GM23338 (cell line): ENCODE measurements at regions not wholly inside any gene's neighbourhood (a gene's known extent, or its start where the extent isn't known, plus 50 kb on each side); places are given as distances from the start of the nearest gene placed in this dataset.

Experiments used
- ATAC-seq: fragments of 200-7000 bp; cut with Tn5 transposase; 3 replicates; pipeline ENCODE4 v1.9.1; 2020
- DNase-seq: peaks from one replicate; pipeline ENCODE4 v3.0.0-alpha.2; 2015; ENCODE audit warnings: low spot score
- H2AFZ ChIP-seq: fragments of 200-600 bp; sonication (generic); 2 replicates; pipeline ENCODE4 v1.8.0; 2016; ENCODE audit warnings: antibody characterized with exemption, mild to moderate bottlenecking, moderate library complexity
- H3F3A ChIP-seq: fragments of 200-600 bp; sonication (generic); replicated peaks from 2 replicates; pipeline ENCODE4 v1.8.0; 2017; ENCODE audit warnings: antibody characterized with exemption, mixed run types, low read depth
- H3K27ac ChIP-seq: fragments of 200-600 bp; sonication (generic); 2 replicates; pipeline ENCODE4 v1.6.1; 2016; ENCODE audit warnings: low read depth
- H3K27me3 ChIP-seq: fragments of 200-600 bp; sonication (generic); 2 replicates; pipeline ENCODE4 v1.8.0; 2016; ENCODE audit warnings: mild to moderate bottlenecking, mixed run types, moderate library complexity; ENCODE audit not compliant: insufficient read depth
- H3K36me3 ChIP-seq: fragments of 200-600 bp; sonication (generic); 2 replicates; pipeline ENCODE4 v1.8.0; 2016; ENCODE audit warnings: mild to moderate bottlenecking; ENCODE audit not compliant: insufficient read depth
- H3K4me1 ChIP-seq: fragments of 200-600 bp; sonication (generic); 2 replicates; pipeline ENCODE4 v1.8.0; 2016; ENCODE audit warnings: mild to moderate bottlenecking, moderate library complexity; ENCODE audit not compliant: insufficient read depth
- H3K4me2 ChIP-seq: fragments of 200-600 bp; sonication (generic); 2 replicates; pipeline ENCODE4 v1.7.1; 2017; ENCODE audit warnings: mixed run types
- H3K4me3 ChIP-seq: fragments of 200-600 bp; sonication (generic); 2 replicates; pipeline ENCODE4 v1.6.1; 2016; ENCODE audit warnings: mixed run types
- H3K79me2 ChIP-seq: fragments of 200-600 bp; sonication (generic); replicated peaks from 2 replicates; pipeline ENCODE4 v1.8.0; 2017; ENCODE audit warnings: mild to moderate bottlenecking; ENCODE audit not compliant: insufficient read depth
- H3K9me2 ChIP-seq: fragments of 200-600 bp; sonication (generic); 2 replicates; pipeline ENCODE4 v1.8.0; 2017; ENCODE audit not compliant: insufficient read depth
- H4K20me1 ChIP-seq: fragments of 200-600 bp; sonication (generic); replicated peaks from 2 replicates; pipeline ENCODE4 v1.8.0; 2017; ENCODE audit warnings: mild to moderate bottlenecking; ENCODE audit not compliant: insufficient read depth
- H3K27ac Mint-ChIP-seq: 2 replicates; pipeline ENCODE4 v1.8.0; 2020; ENCODE audit warnings: inconsistent platforms, mild to moderate bottlenecking, moderate library complexity, mixed read lengths
- H3K27me3 Mint-ChIP-seq: 3 replicates; pipeline ENCODE4 v1.8.0; 2022; ENCODE audit warnings: low read depth, mild to moderate bottlenecking, moderate library complexity, mixed read lengths, inconsistent platforms; ENCODE audit not compliant: insufficient read depth, poor library complexity
- H3K36me3 Mint-ChIP-seq: 3 replicates; pipeline ENCODE4 v1.8.0; 2021; ENCODE audit warnings: low read depth, mild to moderate bottlenecking, inconsistent platforms, moderate library complexity, mixed read lengths
- H3K4me1 Mint-ChIP-seq: 3 replicates; pipeline ENCODE4 v1.8.0; 2020; ENCODE audit warnings: mild to moderate bottlenecking, inconsistent platforms, mixed read lengths
- H3K4me3 Mint-ChIP-seq: 3 replicates; pipeline ENCODE4 v1.8.0; 2021; ENCODE audit warnings: moderate library complexity, mild to moderate bottlenecking, inconsistent platforms, mixed read lengths
- H3K9me3 Mint-ChIP-seq: 3 replicates; pipeline ENCODE4 v1.8.0; 2020; ENCODE audit warnings: moderate library complexity, mild to moderate bottlenecking, inconsistent platforms, mixed read lengths
- EZH2 ChIP-seq: fragments of 200-600 bp; sonication (generic); IDR thresholded peaks from one replicate; pipeline ENCODE4 v1.8.0; 2017; ENCODE audit warnings: antibody characterized with exemption, mild to moderate bottlenecking, low read depth; ENCODE audit not compliant: unreplicated experiment
- JUNB ChIP-seq: IDR thresholded peaks from one replicate; pipeline ENCODE4 v1.6.1; 2016; ENCODE audit warnings: antibody characterized with exemption; ENCODE audit not compliant: unreplicated experiment
- POLR2AphosphoS5 ChIP-seq: IDR thresholded peaks from 2 replicates; pipeline ENCODE4 v1.6.1; 2016; ENCODE audit warnings: antibody characterized with exemption, low read depth
- STAT1 ChIP-seq: IDR thresholded peaks from one replicate; pipeline ENCODE4 v1.6.1; 2016; ENCODE audit warnings: antibody characterized with exemption; ENCODE audit not compliant: unreplicated experiment
- ZNF114 ChIP-seq: fragments of 250-450 bp; sonication (Bioruptor Pico); IDR thresholded peaks from 2 replicates; pipeline ENCODE4 v1.5.0; 2020; ENCODE audit warnings: mild to moderate bottlenecking, moderate library complexity
- ZNF331 ChIP-seq: fragments of 250-450 bp; sonication (Bioruptor Pico); IDR thresholded peaks from 2 replicates; pipeline ENCODE4 v1.5.0; 2020; ENCODE audit warnings: low read depth, mild to moderate bottlenecking, moderate library complexity
- TF ChIP-seq, protein P1 (sequence below), 2 experiments: fragments of 200-600 bp in 1 of 2; sonication (generic) in 1 of 2; conservative IDR thresholded peaks; 2 replicates each; pipeline versions ENCODE4 v1.5.1 to v1.6.1; 2016 to 2017; ENCODE audit warnings: antibody characterized with exemption in 2 of 2, low read depth in 2 of 2, mild to moderate bottlenecking in 2 of 2, moderate library complexity in 1 of 2
- TF ChIP-seq, protein P2 (sequence below): fragments of 250-450 bp; sonication (Bioruptor Pico); IDR thresholded peaks from 2 replicates; pipeline ENCODE4 v1.5.0; 2020; ENCODE audit warnings: mild to moderate bottlenecking, moderate library complexity

DNA sequence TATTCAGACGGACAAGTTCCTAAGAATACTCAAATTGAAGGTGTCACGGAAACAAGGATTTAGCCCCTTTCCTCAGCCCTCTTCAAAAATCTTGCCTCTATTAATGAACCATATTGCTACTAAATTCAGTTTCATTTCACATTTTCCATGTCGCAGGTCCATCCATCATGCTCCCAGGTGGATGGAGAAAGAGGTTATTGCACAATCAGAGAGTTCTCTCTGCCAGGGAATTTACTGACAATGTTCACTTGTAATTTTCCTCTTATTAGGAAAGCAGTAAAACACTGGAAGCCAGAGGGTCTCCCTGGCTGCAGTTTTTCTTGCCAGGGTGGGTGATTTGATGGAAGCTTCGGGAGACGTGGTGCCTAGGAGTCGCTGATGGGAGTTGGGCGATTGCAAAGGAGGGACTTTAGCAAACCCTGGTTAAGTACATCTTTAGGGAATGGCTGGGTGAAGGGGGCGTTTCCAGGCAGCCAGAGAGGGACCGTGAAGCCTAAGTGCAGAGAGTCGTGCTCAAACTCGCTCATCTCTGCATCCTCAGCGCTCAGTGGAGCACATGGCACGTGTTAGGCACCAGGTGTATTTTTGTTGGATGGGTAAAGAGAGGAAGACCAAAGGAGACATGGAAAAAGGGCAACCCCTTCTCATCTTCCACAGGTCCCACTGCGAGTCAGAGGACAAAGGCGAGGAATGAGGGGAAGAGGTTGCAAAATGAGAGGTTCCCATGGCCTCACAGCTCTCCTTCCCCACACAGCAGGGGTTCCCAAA lies 321.9 kb upstream of the CDH4 start:
- no peak overlapping the region for H3K4me2 ChIP-seq
- H3K4me3 Mint-ChIP-seq = no peak overlapping the region
- H2AFZ ChIP-seq = no peak overlapping the region
- no peak overlapping the region for H3K27ac ChIP-seq
- H4K20me1 ChIP-seq = no peaks in the 10 kb centered on the region
- no peak for TF ChIP-seq JUNB
- TF ChIP-seq ZNF114 = no peak
- H3K36me3 Mint-ChIP-seq = no peaks in the 10 kb centered on the region
- no peak overlapping the region for H3K27ac Mint-ChIP-seq
- no peak overlapping the region for H3K4me3 ChIP-seq
- no peaks in the 10 kb centered on the region for H3K36me3 ChIP-seq
- no peaks in the 10 kb centered on the region for H3K9me3 Mint-ChIP-seq
- no peaks in the 10 kb centered on the region for H3K79me2 ChIP-seq
- peaks cover 17% of the 10 kb centered on the region for H3K27me3 Mint-ChIP-seq
- H3K27me3 ChIP-seq = no peaks in the 10 kb centered on the region
- no peak for DNase-seq
- ATAC-seq = no peak
- H3K4me1 Mint-ChIP-seq = no peaks in the 10 kb centered on the region
- no peaks in the 10 kb centered on the region for H3F3A ChIP-seq
- H3K9me2 ChIP-seq = no peaks in the 10 kb centered on the region
- no peaks in the 10 kb centered on the region for H3K4me1 ChIP-seq

DNA sequence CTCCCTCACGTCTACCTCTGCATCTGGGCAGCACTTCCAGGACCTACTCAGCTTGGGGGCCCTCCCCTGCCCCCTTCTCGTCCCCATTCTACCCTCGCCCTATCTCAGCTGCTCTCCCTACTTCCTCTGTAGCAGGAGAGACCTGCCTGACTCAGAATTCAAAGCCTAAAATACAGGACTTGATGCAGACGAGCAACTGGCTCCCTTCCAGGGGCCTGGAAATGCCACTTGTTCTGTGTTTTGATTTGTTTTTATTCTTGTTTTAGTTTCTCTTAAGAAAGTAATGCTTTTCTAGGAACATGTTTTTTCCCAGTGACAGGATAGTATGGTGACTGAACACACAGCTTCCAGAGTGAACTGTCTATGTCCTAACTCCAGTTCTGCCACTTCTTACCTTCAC lies 320.4 kb upstream of the CDH4 start:
- no peak overlapping the region for H3K4me3 ChIP-seq
- Mint-ChIP-seq H3K36me3 (no peaks in the 10 kb centered on the region), H3K27ac (no peak overlapping the region), H3K9me3 (no peaks in the 10 kb centered on the region), H3K27me3 (peaks cover 19% of the 10 kb centered on the region), H3K4me1 (peaks cover 7% of the 10 kb centered on the region; the same call in 2 of the 3 replicates), H3K4me3 (no peak overlapping the region)
- H3K27me3 ChIP-seq = no peaks in the 10 kb centered on the region
- no peaks in the 10 kb centered on the region for H3K4me1 ChIP-seq
- ATAC-seq (no peak), DNase-seq (no peak)
- no peaks in the 10 kb centered on the region for H4K20me1 ChIP-seq
- TF ChIP-seq, protein P1, sequence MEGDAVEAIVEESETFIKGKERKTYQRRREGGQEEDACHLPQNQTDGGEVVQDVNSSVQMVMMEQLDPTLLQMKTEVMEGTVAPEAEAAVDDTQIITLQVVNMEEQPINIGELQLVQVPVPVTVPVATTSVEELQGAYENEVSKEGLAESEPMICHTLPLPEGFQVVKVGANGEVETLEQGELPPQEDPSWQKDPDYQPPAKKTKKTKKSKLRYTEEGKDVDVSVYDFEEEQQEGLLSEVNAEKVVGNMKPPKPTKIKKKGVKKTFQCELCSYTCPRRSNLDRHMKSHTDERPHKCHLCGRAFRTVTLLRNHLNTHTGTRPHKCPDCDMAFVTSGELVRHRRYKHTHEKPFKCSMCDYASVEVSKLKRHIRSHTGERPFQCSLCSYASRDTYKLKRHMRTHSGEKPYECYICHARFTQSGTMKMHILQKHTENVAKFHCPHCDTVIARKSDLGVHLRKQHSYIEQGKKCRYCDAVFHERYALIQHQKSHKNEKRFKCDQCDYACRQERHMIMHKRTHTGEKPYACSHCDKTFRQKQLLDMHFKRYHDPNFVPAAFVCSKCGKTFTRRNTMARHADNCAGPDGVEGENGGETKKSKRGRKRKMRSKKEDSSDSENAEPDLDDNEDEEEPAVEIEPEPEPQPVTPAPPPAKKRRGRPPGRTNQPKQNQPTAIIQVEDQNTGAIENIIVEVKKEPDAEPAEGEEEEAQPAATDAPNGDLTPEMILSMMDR (conservative IDR thresholded peaks at IDR 0.05; ENCODE audit: low read depth in 2 of 2) = no peak
- no peak for TF ChIP-seq POLR2AphosphoS5
- TF ChIP-seq, protein P2, sequence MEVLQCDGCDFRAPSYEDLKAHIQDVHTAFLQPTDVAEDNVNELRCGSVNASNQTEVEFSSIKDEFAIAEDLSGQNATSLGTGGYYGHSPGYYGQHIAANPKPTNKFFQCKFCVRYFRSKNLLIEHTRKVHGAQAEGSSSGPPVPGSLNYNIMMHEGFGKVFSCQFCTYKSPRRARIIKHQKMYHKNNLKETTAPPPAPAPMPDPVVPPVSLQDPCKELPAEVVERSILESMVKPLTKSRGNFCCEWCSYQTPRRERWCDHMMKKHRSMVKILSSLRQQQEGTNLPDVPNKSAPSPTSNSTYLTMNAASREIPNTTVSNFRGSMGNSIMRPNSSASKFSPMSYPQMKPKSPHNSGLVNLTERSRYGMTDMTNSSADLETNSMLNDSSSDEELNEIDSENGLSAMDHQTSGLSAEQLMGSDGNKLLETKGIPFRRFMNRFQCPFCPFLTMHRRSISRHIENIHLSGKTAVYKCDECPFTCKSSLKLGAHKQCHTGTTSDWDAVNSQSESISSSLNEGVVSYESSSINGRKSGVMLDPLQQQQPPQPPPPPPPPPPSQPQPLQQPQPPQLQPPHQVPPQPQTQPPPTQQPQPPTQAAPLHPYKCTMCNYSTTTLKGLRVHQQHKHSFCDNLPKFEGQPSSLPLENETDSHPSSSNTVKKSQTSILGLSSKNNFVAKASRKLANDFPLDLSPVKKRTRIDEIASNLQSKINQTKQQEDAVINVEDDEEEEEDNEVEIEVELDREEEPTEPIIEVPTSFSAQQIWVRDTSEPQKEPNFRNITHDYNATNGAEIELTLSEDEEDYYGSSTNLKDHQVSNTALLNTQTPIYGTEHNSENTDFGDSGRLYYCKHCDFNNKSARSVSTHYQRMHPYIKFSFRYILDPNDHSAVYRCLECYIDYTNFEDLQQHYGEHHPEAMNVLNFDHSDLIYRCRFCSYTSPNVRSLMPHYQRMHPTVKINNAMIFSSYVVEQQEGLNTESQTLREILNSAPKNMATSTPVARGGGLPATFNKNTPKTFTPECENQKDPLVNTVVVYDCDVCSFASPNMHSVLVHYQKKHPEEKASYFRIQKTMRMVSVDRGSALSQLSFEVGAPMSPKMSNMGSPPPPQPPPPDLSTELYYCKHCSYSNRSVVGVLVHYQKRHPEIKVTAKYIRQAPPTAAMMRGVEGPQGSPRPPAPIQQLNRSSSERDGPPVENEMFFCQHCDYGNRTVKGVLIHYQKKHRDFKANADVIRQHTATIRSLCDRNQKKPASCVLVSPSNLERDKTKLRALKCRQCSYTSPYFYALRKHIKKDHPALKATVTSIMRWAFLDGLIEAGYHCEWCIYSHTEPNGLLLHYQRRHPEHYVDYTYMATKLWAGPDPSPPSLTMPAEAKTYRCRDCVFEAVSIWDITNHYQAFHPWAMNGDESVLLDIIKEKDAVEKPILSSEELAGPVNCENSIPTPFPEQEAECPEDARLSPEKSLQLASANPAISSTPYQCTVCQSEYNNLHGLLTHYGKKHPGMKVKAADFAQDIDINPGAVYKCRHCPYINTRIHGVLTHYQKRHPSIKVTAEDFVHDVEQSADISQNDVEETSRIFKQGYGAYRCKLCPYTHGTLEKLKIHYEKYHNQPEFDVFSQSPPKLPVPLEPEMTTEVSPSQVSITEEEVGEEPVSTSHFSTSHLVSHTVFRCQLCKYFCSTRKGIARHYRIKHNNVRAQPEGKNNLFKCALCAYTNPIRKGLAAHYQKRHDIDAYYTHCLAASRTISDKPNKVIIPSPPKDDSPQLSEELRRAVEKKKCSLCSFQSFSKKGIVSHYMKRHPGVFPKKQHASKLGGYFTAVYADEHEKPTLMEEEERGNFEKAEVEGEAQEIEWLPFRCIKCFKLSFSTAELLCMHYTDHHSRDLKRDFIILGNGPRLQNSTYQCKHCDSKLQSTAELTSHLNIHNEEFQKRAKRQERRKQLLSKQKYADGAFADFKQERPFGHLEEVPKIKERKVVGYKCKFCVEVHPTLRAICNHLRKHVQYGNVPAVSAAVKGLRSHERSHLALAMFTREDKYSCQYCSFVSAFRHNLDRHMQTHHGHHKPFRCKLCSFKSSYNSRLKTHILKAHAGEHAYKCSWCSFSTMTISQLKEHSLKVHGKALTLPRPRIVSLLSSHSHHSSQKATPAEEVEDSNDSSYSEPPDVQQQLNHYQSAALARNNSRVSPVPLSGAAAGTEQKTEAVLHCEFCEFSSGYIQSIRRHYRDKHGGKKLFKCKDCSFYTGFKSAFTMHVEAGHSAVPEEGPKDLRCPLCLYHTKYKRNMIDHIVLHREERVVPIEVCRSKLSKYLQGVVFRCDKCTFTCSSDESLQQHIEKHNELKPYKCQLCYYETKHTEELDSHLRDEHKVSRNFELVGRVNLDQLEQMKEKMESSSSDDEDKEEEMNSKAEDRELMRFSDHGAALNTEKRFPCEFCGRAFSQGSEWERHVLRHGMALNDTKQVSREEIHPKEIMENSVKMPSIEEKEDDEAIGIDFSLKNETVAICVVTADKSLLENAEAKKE (CRISPR knock-in tag) = no peak
- no peak for TF ChIP-seq EZH2
- no peak for TF ChIP-seq STAT1
- TF ChIP-seq ZNF331 (CRISPR knock-in tag) = no peak
- TF ChIP-seq JUNB = no peak
- H3K9me2 ChIP-seq = no peaks in the 10 kb centered on the region
- H3K4me2 ChIP-seq = no peak overlapping the region
- H3K27ac ChIP-seq = no peak overlapping the region
- no peak overlapping the region for H2AFZ ChIP-seq
- no peaks in the 10 kb centered on the region for H3K79me2 ChIP-seq
- no peaks in the 10 kb centered on the region for H3K36me3 ChIP-seq
- H3F3A ChIP-seq = no peaks in the 10 kb centered on the region
